ENCODE measurements at regions not wholly inside any gene's neighbourhood (a gene's known extent, or its start where the extent isn't known, plus 50 kb on each side); places are given as distances from the start of the nearest gene placed in this dataset.

GRCh38 chr11:45485070-45485707 is 180.2 kb downstream of the CHST1 start:
- Mint-ChIP-seq H3K4me1 (ENCODE audit: low read depth, unreplicated experiment) (no peaks in the 10 kb centered on the region), H3K4me3 (ENCODE audit: low read depth, unreplicated experiment) (no peak overlapping the region), H3K36me3 (ENCODE audit: insufficient read depth, unreplicated experiment) (no peaks in the 10 kb centered on the region), H3K9me3 (ENCODE audit: low read depth, unreplicated experiment) (no peaks in the 10 kb centered on the region), H3K27me3 (ENCODE audit: unreplicated experiment) (peaks cover 100% of the 10 kb centered on the region), H3K27ac (ENCODE audit: unreplicated experiment) (no peak overlapping the region)
- CTCF ChIA-PET = no interaction called here
- DNase-seq = no peak
- no TSS peak for BruUV-seq (replicated peaks)
- intact Hi-C loops (cut with micrococcal nuclease; ENCODE audit: unreplicated experiment) = no loop called here
- no peak for TF ChIP-seq CTCF (IDR thresholded peaks at IDR 0.05; ENCODE audit: unreplicated experiment)

GRCh38 chr11:45484326-45484883 is 181.0 kb downstream of the CHST1 start:
- H3K4me1 Mint-ChIP-seq (ENCODE audit: low read depth, unreplicated experiment) = no peaks in the 10 kb centered on the region
- TF ChIP-seq CTCF (IDR thresholded peaks at IDR 0.05; ENCODE audit: unreplicated experiment) = no peak
- DNase-seq = no peak
- BruUV-seq (replicated peaks) = no TSS peak
- CTCF ChIA-PET = no interaction called here
- intact Hi-C loops (cut with micrococcal nuclease; ENCODE audit: unreplicated experiment) = no loop called here
- no peaks in the 10 kb centered on the region for H3K9me3 Mint-ChIP-seq (ENCODE audit: low read depth, unreplicated experiment)
- no peaks in the 10 kb centered on the region for H3K36me3 Mint-ChIP-seq (ENCODE audit: insufficient read depth, unreplicated experiment)
- H3K4me3 Mint-ChIP-seq (ENCODE audit: low read depth, unreplicated experiment) = no peak overlapping the region
- H3K27ac Mint-ChIP-seq (ENCODE audit: unreplicated experiment) = no peak overlapping the region
- peaks cover 100% of the 10 kb centered on the region for H3K27me3 Mint-ChIP-seq (ENCODE audit: unreplicated experiment)

GRCh38 chr11:45483416-45483815 is 182.0 kb downstream of the CHST1 start:
- no peak overlapping the region for H3K4me3 Mint-ChIP-seq (ENCODE audit: low read depth, unreplicated experiment)
- no peak overlapping the region for H3K27ac Mint-ChIP-seq (ENCODE audit: unreplicated experiment)
- no TSS peak for BruUV-seq (replicated peaks)
- H3K27me3 Mint-ChIP-seq (ENCODE audit: unreplicated experiment) = peaks cover 100% of the 10 kb centered on the region
- TF ChIP-seq CTCF (IDR thresholded peaks at IDR 0.05; ENCODE audit: unreplicated experiment) = no peak
- intact Hi-C loops (cut with micrococcal nuclease; ENCODE audit: unreplicated experiment) = no loop called here
- CTCF ChIA-PET = interaction anchor here (0.5 kb wide), 1 partner anchor 261 kb away, joined by 4 read pairs; no protein-coding TSS in a partner anchor
- no peaks in the 10 kb centered on the region for H3K9me3 Mint-ChIP-seq (ENCODE audit: low read depth, unreplicated experiment)
- no peaks in the 10 kb centered on the region for H3K4me1 Mint-ChIP-seq (ENCODE audit: low read depth, unreplicated experiment)
- H3K36me3 Mint-ChIP-seq (ENCODE audit: insufficient read depth, unreplicated experiment) = no peaks in the 10 kb centered on the region
- DNase-seq = no peak

- no TSS peak for BruUV-seq (replicated peaks)
- H3K9me3 Mint-ChIP-seq (ENCODE audit: low read depth, unreplicated experiment) = no peaks in the 10 kb centered on the region
- DNase-seq = no peak
- intact Hi-C loops (cut with micrococcal nuclease; ENCODE audit: unreplicated experiment) = no loop called here
- peaks cover 100% of the 10 kb centered on the region for H3K27me3 Mint-ChIP-seq (ENCODE audit: unreplicated experiment)
- H3K27ac Mint-ChIP-seq (ENCODE audit: unreplicated experiment) = no peak overlapping the region
- no peaks in the 10 kb centered on the region for H3K4me1 Mint-ChIP-seq (ENCODE audit: low read depth, unreplicated experiment)
- TF ChIP-seq CTCF (IDR thresholded peaks at IDR 0.05; ENCODE audit: unreplicated experiment) = no peak
- H3K36me3 Mint-ChIP-seq (ENCODE audit: insufficient read depth, unreplicated experiment) = no peaks in the 10 kb centered on the region
- CTCF ChIA-PET = no interaction called here
- no peak overlapping the region for H3K4me3 Mint-ChIP-seq (ENCODE audit: low read depth, unreplicated experiment)
Measured at GRCh38 chr11:45482331-45482730, 183.1 kb downstream of the CHST1 start.

All from Calu3 (cell line).